ENCODE measurements at regions not wholly inside any gene's neighbourhood (a gene's known extent, or its start where the extent isn't known, plus 50 kb on each side); places are given as distances from the start of the nearest gene placed in this dataset.

DNA sequence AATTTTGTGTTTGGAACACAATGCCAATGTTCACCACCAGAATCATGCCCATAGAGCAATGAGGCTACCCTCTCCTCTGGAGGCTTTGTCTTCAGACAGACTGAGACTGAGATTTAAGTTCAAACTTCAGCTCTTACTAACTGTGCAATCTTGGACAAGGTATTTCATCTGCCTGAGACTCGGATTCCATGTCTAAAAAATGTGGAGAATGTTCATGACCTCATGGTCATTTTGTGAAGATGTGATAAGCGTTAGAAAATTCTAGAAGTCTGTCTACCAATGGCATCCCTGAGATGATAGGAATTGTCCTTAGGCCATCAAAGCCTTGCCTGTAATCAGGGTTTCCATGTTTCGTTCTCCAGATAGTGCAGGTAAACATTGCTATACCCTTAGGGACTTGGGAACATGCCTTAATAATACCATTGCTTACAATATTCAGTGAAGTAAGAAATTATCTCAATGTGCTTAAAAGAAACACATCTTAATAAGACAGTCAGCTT lies 388.2 kb upstream of the MAF start:
- CTCF ChIA-PET: no interaction called here
- no peak for ATAC-seq

DNA sequence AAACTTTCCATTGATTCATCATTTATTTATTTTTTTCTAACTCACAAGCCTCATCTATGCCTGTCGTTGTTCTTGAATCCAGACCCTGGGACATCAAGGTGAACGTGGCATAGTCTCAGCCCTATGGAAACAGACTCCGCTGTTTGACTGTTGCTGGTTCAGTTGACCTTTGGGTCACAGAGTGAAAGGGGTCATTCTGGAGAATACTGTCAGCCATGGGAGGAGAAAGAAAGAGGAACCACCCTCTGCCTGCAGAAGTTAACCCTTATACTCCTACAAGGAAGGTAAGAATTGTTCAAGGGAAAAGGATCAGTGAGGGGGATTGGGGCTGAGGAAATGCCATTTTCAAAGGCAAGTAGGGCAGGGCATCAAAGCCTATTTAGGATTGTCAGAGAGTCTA lies 387.6 kb upstream of the MAF start:
- Histone ChIP-seq H4K20me1 (ENCODE audit: low read length) (no peaks in the 10 kb centered on the region), H3K36me3 (ENCODE audit: low read depth, low read length) (no peaks in the 10 kb centered on the region), H3K4me1 (ENCODE audit: insufficient read depth, low read length) (no peaks in the 10 kb centered on the region), H3K4me2 (ENCODE audit: low read length) (no peak overlapping the region), H2AFZ (ENCODE audit: low read length) (no peak overlapping the region), H3K27me3 (ENCODE audit: low read length) (no peaks in the 10 kb centered on the region; the same call in 1 of the 2 replicates), H3K9ac (ENCODE audit: low read length) (no peak overlapping the region), H3K4me3 (ENCODE audit: low read length) (no peak overlapping the region), H3K79me2 (ENCODE audit: low read length) (no peaks in the 10 kb centered on the region), H3K9me2 (replicated peaks; ENCODE audit: low read length) (no peaks in the 10 kb centered on the region), H3K9me3 (ENCODE audit: low read length) (no peaks in the 10 kb centered on the region), H3F3A (ENCODE audit: low read length, unreplicated experiment) (no peaks in the 10 kb centered on the region), H3K27ac (ENCODE audit: low read length) (no peak overlapping the region)
- ATAC-seq (no peak), DNase-seq (no peak)
- no peak for TF ChIP-seq EZH2phosphoT487 (IDR thresholded peaks at IDR 0.05; ENCODE audit: borderline replicate concordance, low read length)
- TF ChIP-seq, protein P1, sequence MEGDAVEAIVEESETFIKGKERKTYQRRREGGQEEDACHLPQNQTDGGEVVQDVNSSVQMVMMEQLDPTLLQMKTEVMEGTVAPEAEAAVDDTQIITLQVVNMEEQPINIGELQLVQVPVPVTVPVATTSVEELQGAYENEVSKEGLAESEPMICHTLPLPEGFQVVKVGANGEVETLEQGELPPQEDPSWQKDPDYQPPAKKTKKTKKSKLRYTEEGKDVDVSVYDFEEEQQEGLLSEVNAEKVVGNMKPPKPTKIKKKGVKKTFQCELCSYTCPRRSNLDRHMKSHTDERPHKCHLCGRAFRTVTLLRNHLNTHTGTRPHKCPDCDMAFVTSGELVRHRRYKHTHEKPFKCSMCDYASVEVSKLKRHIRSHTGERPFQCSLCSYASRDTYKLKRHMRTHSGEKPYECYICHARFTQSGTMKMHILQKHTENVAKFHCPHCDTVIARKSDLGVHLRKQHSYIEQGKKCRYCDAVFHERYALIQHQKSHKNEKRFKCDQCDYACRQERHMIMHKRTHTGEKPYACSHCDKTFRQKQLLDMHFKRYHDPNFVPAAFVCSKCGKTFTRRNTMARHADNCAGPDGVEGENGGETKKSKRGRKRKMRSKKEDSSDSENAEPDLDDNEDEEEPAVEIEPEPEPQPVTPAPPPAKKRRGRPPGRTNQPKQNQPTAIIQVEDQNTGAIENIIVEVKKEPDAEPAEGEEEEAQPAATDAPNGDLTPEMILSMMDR (conservative IDR thresholded peaks at IDR 0.05; ENCODE audit: low read depth, low read length): no peak
- TF ChIP-seq EZH2 (IDR thresholded peaks at IDR 0.05; ENCODE audit: low read length, unreplicated experiment): no peak
- BruUV-seq (replicated peaks): no TSS peak
- CTCF ChIA-PET: no interaction called here
- intact Hi-C loops (cut with micrococcal nuclease): no loop called here
- POLR2A ChIA-PET (ENCODE audit: unreplicated experiment): no interaction called here

More for the DNA sequence above, 388.2 kb upstream of the MAF start:
- no peaks in the 10 kb centered on the region for H3K36me3 ChIP-seq (ENCODE audit: low read depth, low read length)
- BruUV-seq (replicated peaks): no TSS peak
- POLR2A ChIA-PET (ENCODE audit: unreplicated experiment): no interaction called here
- H3K27ac ChIP-seq (ENCODE audit: low read length): no peak overlapping the region
- intact Hi-C loops (cut with micrococcal nuclease): no loop called here
- no peaks in the 10 kb centered on the region for H3K79me2 ChIP-seq (ENCODE audit: low read length)
- TF ChIP-seq EZH2 (IDR thresholded peaks at IDR 0.05; ENCODE audit: low read length, unreplicated experiment): no peak
- TF ChIP-seq, protein P1 (conservative IDR thresholded peaks at IDR 0.05; ENCODE audit: low read depth, low read length): no peak
- no peak for TF ChIP-seq EZH2phosphoT487 (IDR thresholded peaks at IDR 0.05; ENCODE audit: borderline replicate concordance, low read length)
- no peaks in the 10 kb centered on the region; the same call in 1 of the 2 replicates for H3K27me3 ChIP-seq (ENCODE audit: low read length)
- no peak overlapping the region for H3K9ac ChIP-seq (ENCODE audit: low read length)
- H2AFZ ChIP-seq (ENCODE audit: low read length): no peak overlapping the region
- no peak overlapping the region for H3K4me3 ChIP-seq (ENCODE audit: low read length)
- no peaks in the 10 kb centered on the region for H3K9me2 ChIP-seq (replicated peaks; ENCODE audit: low read length)
- H3K9me3 ChIP-seq (ENCODE audit: low read length): no peaks in the 10 kb centered on the region
- no peaks in the 10 kb centered on the region for H4K20me1 ChIP-seq (ENCODE audit: low read length)
- no peak overlapping the region for H3K4me2 ChIP-seq (ENCODE audit: low read length)
- no peaks in the 10 kb centered on the region for H3K4me1 ChIP-seq (ENCODE audit: insufficient read depth, low read length)
- H3F3A ChIP-seq (ENCODE audit: low read length, unreplicated experiment): no peaks in the 10 kb centered on the region
- DNase-seq: no peak

DNA sequence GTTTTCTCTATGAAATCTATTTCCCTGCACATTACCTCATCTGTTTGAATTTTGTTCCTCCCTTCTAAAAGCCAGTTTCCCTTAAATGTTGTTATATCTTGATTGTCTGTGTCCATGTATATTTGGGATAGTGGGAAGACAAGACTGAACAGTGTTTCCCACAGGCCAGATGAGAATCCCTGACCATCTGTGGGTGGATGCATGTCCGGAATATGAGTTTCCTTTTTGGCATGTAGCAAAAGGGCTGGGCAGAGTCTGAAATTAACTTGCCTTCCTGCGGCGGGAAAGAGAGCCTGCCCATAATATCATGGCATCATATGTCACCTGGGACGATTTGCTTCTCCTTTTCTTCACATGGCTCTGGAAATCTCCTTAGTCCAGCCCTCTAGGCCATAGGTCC lies 385.8 kb upstream of the MAF start:
- ATAC-seq (no peak), DNase-seq (no peak)
- Histone ChIP-seq H3K9me3 (ENCODE audit: low read length) (no peaks in the 10 kb centered on the region), H3K4me2 (ENCODE audit: low read length) (no peak overlapping the region), H2AFZ (ENCODE audit: low read length) (no peak overlapping the region), H3K79me2 (ENCODE audit: low read length) (no peaks in the 10 kb centered on the region), H3K9me2 (replicated peaks; ENCODE audit: low read length) (no peaks in the 10 kb centered on the region), H3K4me3 (ENCODE audit: low read length) (no peak overlapping the region), H3K27me3 (ENCODE audit: low read length) (no peaks in the 10 kb centered on the region; the same call in 1 of the 2 replicates), H3K4me1 (ENCODE audit: insufficient read depth, low read length) (no peaks in the 10 kb centered on the region), H3K27ac (ENCODE audit: low read length) (no peak overlapping the region), H4K20me1 (ENCODE audit: low read length) (no peaks in the 10 kb centered on the region), H3K36me3 (ENCODE audit: low read depth, low read length) (no peaks in the 10 kb centered on the region), H3K9ac (ENCODE audit: low read length) (no peak overlapping the region), H3F3A (ENCODE audit: low read length, unreplicated experiment) (no peaks in the 10 kb centered on the region)
- POLR2A ChIA-PET (ENCODE audit: unreplicated experiment): no interaction called here
- CTCF ChIA-PET: no interaction called here
- TF ChIP-seq, protein P1 (conservative IDR thresholded peaks at IDR 0.05; ENCODE audit: low read depth, low read length): no peak
- TF ChIP-seq EZH2phosphoT487 (IDR thresholded peaks at IDR 0.05; ENCODE audit: borderline replicate concordance, low read length) (no peak), EZH2 (IDR thresholded peaks at IDR 0.05; ENCODE audit: low read length, unreplicated experiment) (no peak)
- no TSS peak for BruUV-seq (replicated peaks)
- intact Hi-C loops (cut with micrococcal nuclease): no loop called here

All from PC-3 (cell line).